ENCODE measurements at regions not wholly inside any gene's neighbourhood (a gene's known extent, or its start where the extent isn't known, plus 50 kb on each side); places are given as distances from the start of the nearest gene placed in this dataset.

- TF ChIP-seq CTCF (IDR thresholded peaks at IDR 0.05; ENCODE audit: insufficient read depth, low read length): peak; percentile 27
- peak; percentile 98 for DNase-seq (ENCODE audit: low read depth)
- no peak overlapping the region for H3K4me3 ChIP-seq (ENCODE audit: low read depth, low read length)
These were observed 219.9 kb downstream of the TMX3 start for GRCh38 chr18:68494802-68495581.

GRCh38 chr18:68489013-68489792 lies 225.7 kb downstream of the TMX3 start:
- DNase-seq (ENCODE audit: low read depth): no peak
- TF ChIP-seq CTCF (IDR thresholded peaks at IDR 0.05; ENCODE audit: insufficient read depth, low read length): no peak
- H3K4me3 ChIP-seq (ENCODE audit: low read depth, low read length): no peak overlapping the region

- DNase-seq (ENCODE audit: low read depth): peak; percentile 24
- H3K4me3 ChIP-seq (ENCODE audit: low read depth, low read length): no peak overlapping the region
- no peak for TF ChIP-seq CTCF (IDR thresholded peaks at IDR 0.05; ENCODE audit: insufficient read depth, low read length)
These were observed 230.7 kb downstream of the TMX3 start for GRCh38 chr18:68484241-68484640.

GRCh38 chr18:68482815-68483214 lies 232.1 kb downstream of the TMX3 start:
- DNase-seq (ENCODE audit: low read depth): no peak
- TF ChIP-seq CTCF (IDR thresholded peaks at IDR 0.05; ENCODE audit: insufficient read depth, low read length): no peak
- no peak overlapping the region for H3K4me3 ChIP-seq (ENCODE audit: low read depth, low read length)

- DNase-seq (ENCODE audit: low read depth): no peak
- no peak overlapping the region for H3K4me3 ChIP-seq (ENCODE audit: low read depth, low read length)
- no peak for TF ChIP-seq CTCF (IDR thresholded peaks at IDR 0.05; ENCODE audit: insufficient read depth, low read length)
These were observed 234.7 kb downstream of the TMX3 start for GRCh38 chr18:68480196-68480595.

GRCh38 chr18:68478246-68478645 lies 236.7 kb downstream of the TMX3 start:
- DNase-seq (ENCODE audit: low read depth): no peak
- no peak for TF ChIP-seq CTCF (IDR thresholded peaks at IDR 0.05; ENCODE audit: insufficient read depth, low read length)
- H3K4me3 ChIP-seq (ENCODE audit: low read depth, low read length): no peak overlapping the region
